Neural progenitor cell (in vitro differentiated cells): ENCODE measurements at regions not wholly inside any gene's neighbourhood (a gene's known extent, or its start where the extent isn't known, plus 50 kb on each side); places are given as distances from the start of the nearest gene placed in this dataset.

Source experiments
- DNase-seq: peaks from one replicate; pipeline ENCODE4 v3.0.0-alpha.2; 2016; ENCODE audit warnings: low spot score
- H2AFZ ChIP-seq: fragments of 200-600 bp; sonication (generic); replicated peaks from 2 replicates; pipeline ENCODE4 v1.6.1; 2016; ENCODE audit warnings: antibody characterized with exemption
- H3F3A ChIP-seq: fragments of 200-600 bp; sonication (generic); 2 replicates; pipeline ENCODE4 v1.6.1; 2016; ENCODE audit warnings: antibody characterized with exemption, low read depth
- H3K27ac ChIP-seq: fragments of 200-600 bp; sonication (generic); 2 replicates; pipeline ENCODE4 v1.5.1; 2016; ENCODE audit warnings: mild to moderate bottlenecking
- H3K27me3 ChIP-seq: fragments of 200-600 bp; sonication (generic); 2 replicates; pipeline ENCODE4 v1.6.1; 2016; ENCODE audit warnings: mild to moderate bottlenecking, moderate library complexity
- H3K36me3 ChIP-seq: fragments of 200-600 bp; sonication (generic); 2 replicates; pipeline ENCODE4 v1.5.1; 2016
- H3K4me1 ChIP-seq: fragments of 200-600 bp; sonication (generic); 2 replicates; pipeline ENCODE4 v1.6.1; 2016; ENCODE audit warnings: mixed run types
- H3K4me2 ChIP-seq: fragments of 200-600 bp; sonication (generic); 2 replicates; pipeline ENCODE4 v1.6.1; 2016
- H3K4me3 ChIP-seq: fragments of 200-600 bp; sonication (generic); 2 replicates; pipeline ENCODE4 v1.5.1; 2016
- H3K79me2 ChIP-seq: fragments of 200-600 bp; sonication (generic); 2 replicates; pipeline ENCODE4 v1.6.1; 2016; ENCODE audit warnings: low read depth
- H3K9ac ChIP-seq: fragments of 200-600 bp; sonication (generic); 2 replicates; pipeline ENCODE4 v1.6.1; 2016
- H3K9me3 ChIP-seq: fragments of 200-600 bp; sonication (generic); 2 replicates; pipeline ENCODE4 v1.5.1; 2016; ENCODE audit warnings: low read depth
- H4K20me1 ChIP-seq: fragments of 200-600 bp; sonication (generic); 2 replicates; pipeline ENCODE4 v1.6.1; 2016; ENCODE audit warnings: low read depth
- H3K27ac Mint-ChIP-seq: 3 replicates; pipeline ENCODE4 v1.8.0; 2021; ENCODE audit warnings: mixed read lengths
- H3K27me3 Mint-ChIP-seq: 2 replicates; pipeline ENCODE4 v1.8.0; 2022; ENCODE audit warnings: low read depth, mild to moderate bottlenecking, inconsistent platforms, moderate library complexity, mixed read lengths; ENCODE audit not compliant: insufficient read depth
- H3K36me3 Mint-ChIP-seq: 3 replicates; pipeline ENCODE4 v1.8.0; 2021; ENCODE audit warnings: mixed read lengths
- H3K4me1 Mint-ChIP-seq: 3 replicates; pipeline ENCODE4 v1.8.0; 2021; ENCODE audit warnings: mixed read lengths
- H3K4me3 Mint-ChIP-seq: 3 replicates; pipeline ENCODE4 v1.8.0; 2021; ENCODE audit warnings: mild to moderate bottlenecking, moderate library complexity, mixed read lengths
- H3K9me3 Mint-ChIP-seq: 3 replicates; pipeline ENCODE4 v1.8.0; 2020; ENCODE audit warnings: mixed read lengths
- EZH2 ChIP-seq: fragments of 200-600 bp; sonication (generic); IDR thresholded peaks from 2 replicates; pipeline ENCODE4 v1.6.1; 2017; ENCODE audit warnings: antibody characterized with exemption, mild to moderate bottlenecking, moderate library complexity
- EZH2phosphoT487 ChIP-seq: fragments of 200-600 bp; sonication (generic); IDR thresholded peaks from 2 replicates; pipeline ENCODE4 v1.6.1; 2017; ENCODE audit warnings: antibody characterized with exemption
- TF ChIP-seq, protein P1 (sequence below): fragments of 200-600 bp; sonication (generic); IDR thresholded peaks from 2 replicates; pipeline ENCODE4 v1.5.1; 2017; ENCODE audit warnings: antibody characterized with exemption, mild to moderate bottlenecking

DNA sequence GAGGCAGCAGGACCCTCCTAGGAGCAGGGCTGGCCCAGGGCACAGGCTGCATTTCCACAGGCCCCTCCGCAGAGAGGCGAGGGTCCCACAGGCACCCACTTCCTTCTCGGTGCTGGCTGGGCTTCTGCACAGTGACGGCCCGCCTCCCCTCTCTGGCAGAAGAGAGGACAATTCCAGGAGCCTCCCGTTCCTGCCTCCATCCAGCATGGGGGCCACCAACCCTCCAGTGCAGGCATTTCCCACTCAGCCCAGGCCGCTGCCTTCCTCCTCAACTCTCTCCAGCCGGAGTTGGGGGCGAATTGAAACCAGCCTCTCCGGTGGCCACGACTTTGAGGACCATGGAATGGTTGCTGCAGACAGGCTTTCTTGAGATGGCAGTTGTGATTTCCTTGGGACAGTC lies 125.0 kb upstream of the PPP2R2D start:
- peaks cover 6% of the 10 kb centered on the region for H3K36me3 Mint-ChIP-seq

DNA sequence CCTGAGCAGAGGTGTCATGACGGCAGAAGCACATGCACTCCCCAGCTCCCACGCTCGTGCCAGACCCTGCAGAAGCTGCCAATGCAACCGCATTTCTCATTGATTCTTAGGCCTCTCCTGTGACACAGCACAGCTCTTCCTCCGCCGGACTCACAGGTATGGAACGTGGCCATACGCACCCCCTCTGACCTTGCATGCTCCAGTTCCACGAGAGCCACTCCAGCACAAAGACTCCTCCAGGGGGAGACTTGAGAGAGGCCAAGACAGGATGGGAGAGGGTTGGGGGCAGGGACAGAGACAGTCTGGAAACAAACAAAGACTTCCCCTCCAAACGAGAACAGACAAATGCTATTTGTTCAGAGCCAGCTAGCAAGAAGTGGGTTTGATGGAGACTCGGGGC lies 124.3 kb upstream of the PPP2R2D start:
- Histone ChIP-seq H3F3A (no peaks in the 10 kb centered on the region), H2AFZ (peak overlapping the region; percentile 50), H3K4me2 (no peak overlapping the region), H4K20me1 (no peaks in the 10 kb centered on the region), H3K36me3 (no peaks in the 10 kb centered on the region), H3K9ac (no peak overlapping the region), H3K27me3 (no peaks in the 10 kb centered on the region), H3K4me1 (peaks cover 32% of the 10 kb centered on the region), H3K79me2 (no peaks in the 10 kb centered on the region), H3K9me3 (no peaks in the 10 kb centered on the region), H3K27ac (no peak overlapping the region), H3K4me3 (no peak overlapping the region)
- H3K36me3 Mint-ChIP-seq, result peaks cover 6% of the 10 kb centered on the region
- TF ChIP-seq, protein P1, sequence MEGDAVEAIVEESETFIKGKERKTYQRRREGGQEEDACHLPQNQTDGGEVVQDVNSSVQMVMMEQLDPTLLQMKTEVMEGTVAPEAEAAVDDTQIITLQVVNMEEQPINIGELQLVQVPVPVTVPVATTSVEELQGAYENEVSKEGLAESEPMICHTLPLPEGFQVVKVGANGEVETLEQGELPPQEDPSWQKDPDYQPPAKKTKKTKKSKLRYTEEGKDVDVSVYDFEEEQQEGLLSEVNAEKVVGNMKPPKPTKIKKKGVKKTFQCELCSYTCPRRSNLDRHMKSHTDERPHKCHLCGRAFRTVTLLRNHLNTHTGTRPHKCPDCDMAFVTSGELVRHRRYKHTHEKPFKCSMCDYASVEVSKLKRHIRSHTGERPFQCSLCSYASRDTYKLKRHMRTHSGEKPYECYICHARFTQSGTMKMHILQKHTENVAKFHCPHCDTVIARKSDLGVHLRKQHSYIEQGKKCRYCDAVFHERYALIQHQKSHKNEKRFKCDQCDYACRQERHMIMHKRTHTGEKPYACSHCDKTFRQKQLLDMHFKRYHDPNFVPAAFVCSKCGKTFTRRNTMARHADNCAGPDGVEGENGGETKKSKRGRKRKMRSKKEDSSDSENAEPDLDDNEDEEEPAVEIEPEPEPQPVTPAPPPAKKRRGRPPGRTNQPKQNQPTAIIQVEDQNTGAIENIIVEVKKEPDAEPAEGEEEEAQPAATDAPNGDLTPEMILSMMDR, result no peak
- TF ChIP-seq EZH2phosphoT487 (no peak), EZH2 (no peak)
- no peak overlapping the region for H3K27ac Mint-ChIP-seq
- peaks cover 42% of the 10 kb centered on the region for H3K9me3 Mint-ChIP-seq
- H3K4me3 Mint-ChIP-seq, result no peak overlapping the region
- no peak for DNase-seq
- H3K27me3 Mint-ChIP-seq, result peaks cover 18% of the 10 kb centered on the region
- peaks cover 32% of the 10 kb centered on the region for H3K4me1 Mint-ChIP-seq

More for the DNA sequence above, 125.0 kb upstream of the PPP2R2D start:
- Histone ChIP-seq H3F3A (no peaks in the 10 kb centered on the region), H3K4me2 (no peak overlapping the region), H3K79me2 (no peaks in the 10 kb centered on the region), H3K27ac (no peak overlapping the region), H3K4me1 (peaks cover 32% of the 10 kb centered on the region), H3K4me3 (no peak overlapping the region), H3K36me3 (no peaks in the 10 kb centered on the region), H3K27me3 (no peaks in the 10 kb centered on the region), H4K20me1 (no peaks in the 10 kb centered on the region), H3K9ac (no peak overlapping the region), H3K9me3 (no peaks in the 10 kb centered on the region), H2AFZ (no peak overlapping the region)
- TF ChIP-seq EZH2phosphoT487, result no peak
- Mint-ChIP-seq H3K27ac (no peak overlapping the region), H3K9me3 (peaks cover 42% of the 10 kb centered on the region), H3K27me3 (peaks cover 18% of the 10 kb centered on the region), H3K4me3 (no peak overlapping the region), H3K4me1 (peaks cover 32% of the 10 kb centered on the region)
- no peak for DNase-seq

DNA sequence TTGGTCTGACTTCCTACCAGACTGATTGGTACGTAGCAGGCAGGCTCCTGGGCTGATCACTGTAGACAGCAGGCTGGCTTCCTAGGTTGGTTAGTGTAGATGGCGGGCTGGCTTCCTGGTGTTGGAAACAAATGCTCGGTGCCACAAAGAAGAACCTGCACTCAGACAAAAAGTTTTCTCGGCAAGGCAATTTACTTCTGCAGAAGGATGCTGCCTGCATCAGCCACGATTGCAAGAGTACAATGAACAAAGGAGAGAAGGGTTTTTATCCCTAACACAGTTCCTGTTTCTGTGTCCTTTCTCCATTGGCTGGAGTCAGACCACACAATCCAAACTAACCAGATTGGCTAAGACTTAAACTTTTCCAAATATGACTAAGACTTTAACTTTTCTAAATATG lies 123.6 kb upstream of the PPP2R2D start:
- H3K9me3 ChIP-seq, result no peaks in the 10 kb centered on the region
- H3K4me3 ChIP-seq, result no peak overlapping the region
- no peaks in the 10 kb centered on the region for H3K36me3 ChIP-seq
- Mint-ChIP-seq H3K27me3 (peaks cover 18% of the 10 kb centered on the region), H3K4me1 (peaks cover 31% of the 10 kb centered on the region), H3K4me3 (no peak overlapping the region), H3K27ac (no peak overlapping the region), H3K36me3 (peaks cover 6% of the 10 kb centered on the region), H3K9me3 (peaks cover 42% of the 10 kb centered on the region)
- no peaks in the 10 kb centered on the region for H4K20me1 ChIP-seq
- H3K79me2 ChIP-seq, result no peaks in the 10 kb centered on the region
- no peak overlapping the region for H3K9ac ChIP-seq
- peaks cover 32% of the 10 kb centered on the region for H3K4me1 ChIP-seq
- no peak overlapping the region for H2AFZ ChIP-seq
- TF ChIP-seq EZH2phosphoT487 (no peak), EZH2 (no peak)
- TF ChIP-seq, protein P1, result no peak
- H3K27me3 ChIP-seq, result no peaks in the 10 kb centered on the region
- no peaks in the 10 kb centered on the region for H3F3A ChIP-seq
- no peak overlapping the region for H3K4me2 ChIP-seq
- H3K27ac ChIP-seq, result no peak overlapping the region
- no peak for DNase-seq

DNA sequence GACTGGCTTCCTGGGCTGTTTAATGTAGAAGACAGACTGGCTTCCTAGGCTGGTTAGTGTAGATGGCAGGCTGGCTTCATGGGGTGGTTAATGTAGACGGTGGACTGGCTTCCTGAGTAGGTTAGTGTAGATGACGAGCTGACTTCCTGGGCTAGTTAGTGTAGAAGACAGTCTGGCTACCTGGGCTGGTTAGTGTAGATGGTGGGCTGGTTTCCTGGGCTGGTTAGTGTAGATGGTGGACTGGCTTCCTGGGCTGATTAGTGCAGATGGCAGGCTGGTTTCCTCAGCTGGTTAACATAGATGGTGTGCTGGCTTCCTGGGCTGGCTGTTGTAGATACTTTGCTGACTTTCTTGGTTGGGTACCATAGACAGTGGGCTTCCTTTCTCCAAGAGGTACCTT lies 122.9 kb upstream of the PPP2R2D start:
- Mint-ChIP-seq H3K36me3 (peaks cover 6% of the 10 kb centered on the region), H3K9me3 (peaks cover 42% of the 10 kb centered on the region), H3K27me3 (peaks cover 15% of the 10 kb centered on the region), H3K4me1 (peaks cover 24% of the 10 kb centered on the region), H3K27ac (no peak overlapping the region), H3K4me3 (no peak overlapping the region)
- TF ChIP-seq EZH2phosphoT487 (no peak), EZH2 (no peak)
- TF ChIP-seq, protein P1, result no peak
- H3K4me2 ChIP-seq, result no peak overlapping the region
- H4K20me1 ChIP-seq, result no peaks in the 10 kb centered on the region
- no peak overlapping the region for H3K27ac ChIP-seq
- no peaks in the 10 kb centered on the region for H3K79me2 ChIP-seq
- no peak overlapping the region for H3K4me3 ChIP-seq
- no peak overlapping the region for H2AFZ ChIP-seq
- no peaks in the 10 kb centered on the region for H3K9me3 ChIP-seq
- H3F3A ChIP-seq, result no peaks in the 10 kb centered on the region
- H3K4me1 ChIP-seq, result peaks cover 27% of the 10 kb centered on the region
- DNase-seq, result no peak
- no peaks in the 10 kb centered on the region for H3K27me3 ChIP-seq
- no peak overlapping the region for H3K9ac ChIP-seq
- no peaks in the 10 kb centered on the region for H3K36me3 ChIP-seq
